IMR-90 (cell line): ENCODE measurements at regions not wholly inside any gene's neighbourhood (a gene's known extent, or its start where the extent isn't known, plus 50 kb on each side); places are given as distances from the start of the nearest gene placed in this dataset.

Experiments used
- ATAC-seq: fragments of 200-7000 bp; cut with Tn5 transposase; 2 replicates; pipeline ENCODE4 v1.9.1; 2020; ENCODE audit warnings: low read depth, mild to moderate bottlenecking, moderate library complexity
- BruUV-seq: library from RNA; stranded (reverse); fragments of 400-500 nt; replicated peaks from 2 replicates; lab custom pipeline; 2021; lab: Mats Ljungman, UMichigan
- CTCF ChIA-PET: fragments of 300-600 bp; formaldehyde crosslinking; extraction: SDS; loops from one replicate; lab custom pipeline; 2021; ENCODE audit warnings: antibody characterized with exemption; lab: Yijun Ruan, JAX
- POLR2A ChIA-PET: fragments of 300-600 bp; sonication (Branson Sonifier 250); formaldehyde crosslinking; loops from one replicate; lab custom pipeline; 2022; ENCODE audit warnings: antibody characterized with exemption; ENCODE audit not compliant: unreplicated experiment; lab: Charles Lee
- DNase-seq: peaks from one replicate; pipeline ENCODE4 v3.0.0; 2013
- H2AFZ ChIP-seq: replicated peaks from 2 replicates; pipeline ENCODE3; 2013; ENCODE audit warnings: low read length, mild to moderate bottlenecking; ENCODE audit not compliant: poor library complexity
- H2AK5ac ChIP-seq: 2 replicates; pipeline ENCODE4 v1.6.1; 2013; ENCODE audit warnings: low read depth, low read length, inconsistent platforms
- H2AK9ac ChIP-seq: replicated peaks from 2 replicates; pipeline ENCODE3; 2013; ENCODE audit warnings: mild to moderate bottlenecking, low read depth, low read length, moderate library complexity; ENCODE audit not compliant: poor library complexity
- H2BK120ac ChIP-seq: 2 replicates; pipeline ENCODE4 v1.6.1; 2013; ENCODE audit warnings: low read depth, low read length, inconsistent platforms
- H2BK15ac ChIP-seq: 3 replicates; pipeline ENCODE4 v1.6.1; 2013; ENCODE audit warnings: low read depth, low read length, inconsistent platforms
- H2BK20ac ChIP-seq: 2 replicates; pipeline ENCODE4 v1.6.1; 2013; ENCODE audit warnings: low read depth, mild to moderate bottlenecking, inconsistent platforms, low read length, moderate library complexity
- H2BK5ac ChIP-seq: 2 replicates; pipeline ENCODE4 v1.6.1; 2013; ENCODE audit warnings: mild to moderate bottlenecking, low read depth, low read length, inconsistent platforms; ENCODE audit not compliant: poor library complexity, severe bottlenecking
- H3K14ac ChIP-seq: replicated peaks from 2 replicates; pipeline ENCODE4 v1.6.1; 2013; ENCODE audit warnings: low read depth, low read length, inconsistent platforms
- H3K18ac ChIP-seq: 2 replicates; pipeline ENCODE4 v1.6.1; 2013; ENCODE audit warnings: low read depth, low read length, control low read depth
- H3K23ac ChIP-seq: 2 replicates; pipeline ENCODE4 v1.6.1; 2013; ENCODE audit warnings: low read depth, low read length, inconsistent platforms
- H3K27ac ChIP-seq: 2 replicates; pipeline ENCODE4 v1.5.1; 2013; ENCODE audit warnings: mild to moderate bottlenecking, control low read depth, low read length; ENCODE audit not compliant: insufficient read depth
- H3K27me3 ChIP-seq: 2 replicates; pipeline ENCODE4 v1.6.1; 2013; ENCODE audit warnings: low read length; ENCODE audit not compliant: control insufficient read depth, insufficient read depth
- H3K36me3 ChIP-seq: 2 replicates; pipeline ENCODE4 v1.6.1; 2013; ENCODE audit warnings: low read length, mixed read lengths; ENCODE audit not compliant: control insufficient read depth, insufficient read depth
- H3K4ac ChIP-seq: 2 replicates; pipeline ENCODE4 v1.6.1; 2013; ENCODE audit warnings: low read depth, low read length, inconsistent platforms
- H3K4me1 ChIP-seq: 2 replicates; pipeline ENCODE4 v1.6.1; 2013; ENCODE audit warnings: low read length, mixed read lengths; ENCODE audit not compliant: control insufficient read depth, insufficient read depth
- H3K4me2 ChIP-seq: 2 replicates; pipeline ENCODE4 v1.6.1; 2013; ENCODE audit warnings: low read depth, mild to moderate bottlenecking, control low read depth, low read length, moderate library complexity
- H3K4me3 ChIP-seq: 2 replicates; pipeline ENCODE4 v1.5.1; 2013; ENCODE audit warnings: low read depth, mild to moderate bottlenecking, control low read depth, low read length, moderate library complexity; ENCODE audit not compliant: insufficient read depth
- H3K56ac ChIP-seq: 2 replicates; pipeline ENCODE4 v1.6.1; 2013; ENCODE audit warnings: low read length, inconsistent platforms; ENCODE audit not compliant: insufficient read depth; ENCODE audit errors: extremely low read depth
- H3K79me1 ChIP-seq, 2 experiments: 2 replicates each; pipeline ENCODE4 v1.6.1; 2013; ENCODE audit warnings: low read length in 2 of 2, inconsistent platforms in 1 of 2, low read depth in 1 of 2
- H3K9ac ChIP-seq: 2 replicates; pipeline ENCODE4 v1.6.1; 2013; ENCODE audit warnings: low read depth, low read length, control low read depth
- H3K9me1 ChIP-seq: 2 replicates; pipeline ENCODE4 v1.6.1; 2013; ENCODE audit warnings: low read length, inconsistent platforms; ENCODE audit not compliant: insufficient read depth
- H3K9me3 ChIP-seq: 2 replicates; pipeline ENCODE4 v1.6.1; 2013; ENCODE audit warnings: low read length; ENCODE audit not compliant: control insufficient read depth, insufficient read depth
- H4K20me1 ChIP-seq: 2 replicates; pipeline ENCODE4 v1.6.1; 2013; ENCODE audit warnings: low read length, inconsistent platforms; ENCODE audit not compliant: insufficient read depth
- H4K5ac ChIP-seq: 2 replicates; pipeline ENCODE4 v1.6.1; 2013; ENCODE audit warnings: mild to moderate bottlenecking, low read depth, low read length, control low read depth
- H4K8ac ChIP-seq, 2 experiments: 2 replicates each; pipeline ENCODE4 v1.6.1; 2013; ENCODE audit warnings: low read depth in 2 of 2, low read length in 2 of 2, control low read depth in 1 of 2, inconsistent platforms in 1 of 2
- H4K91ac ChIP-seq: 2 replicates; pipeline ENCODE4 v1.6.1; 2013; ENCODE audit warnings: low read depth, low read length, inconsistent platforms; ENCODE audit not compliant: insufficient read depth
- CEBPB ChIP-seq: IDR thresholded peaks from 2 replicates; pipeline ENCODE4 v1.6.1; 2012; ENCODE audit warnings: low read depth, low read length, improper control_type of control experiment
- ELK1 ChIP-seq: fragments of 150-350 bp; IDR thresholded peaks from 2 replicates; pipeline ENCODE4 v1.6.1; 2016; ENCODE audit warnings: low read depth, mild to moderate bottlenecking, low read length, moderate library complexity, borderline replicate concordance
- NFE2L2 ChIP-seq: fragments of 150-350 bp; IDR thresholded peaks from 2 replicates; pipeline ENCODE4 v1.6.1; 2016; ENCODE audit warnings: low read depth, mild to moderate bottlenecking, low read length
- RAD21 ChIP-seq: IDR thresholded peaks from 2 replicates; pipeline ENCODE4 v1.6.1; 2012; ENCODE audit warnings: low read length, improper control_type of control experiment
- RCOR1 ChIP-seq: IDR thresholded peaks from 2 replicates; pipeline ENCODE4 v1.6.1; 2012; ENCODE audit warnings: mild to moderate bottlenecking, low read length, improper control_type of control experiment; ENCODE audit not compliant: insufficient replicate concordance
- WGBS, 2 experiments: methylation state at CpG; one replicate each; pipeline versions ENCODE4 v1.1.5 to v1.1.7; 2013; ENCODE audit warnings: missing lambda C conversion rate in 2 of 2; ENCODE audit not compliant: insufficient read length in 1 of 2; ENCODE audit errors: extremely low coverage in 2 of 2; 5-methylcytosine and 5-hydroxymethylcytosine counted together
- dilution Hi-C: fragments of 300-500 bp; cut with HindIII; formaldehyde crosslinking; loops from one replicate; pipeline ENCODE4 v1.14.3; 2018; ENCODE audit warnings: low sequenced_read_pairs; ENCODE audit not compliant: unreplicated experiment
- in situ Hi-C: fragments of 300-500 bp; cut with MboI; formaldehyde crosslinking; loops from 3 replicates; pipeline ENCODE4 v1.14.3; 2019; ENCODE audit warnings: low sequenced_read_pairs, inconsistent platforms, mixed read lengths
- intact Hi-C: fragments of 100-400 bp; cut with micrococcal nuclease; formaldehyde crosslinking; loops from 2 replicates; pipeline ENCODE4 v1.10.0; 2022

- Histone ChIP-seq H3K23ac (no peak overlapping the region), H2BK15ac (no peak overlapping the region), H3K9me1 (no peaks in the 10 kb centered on the region), H3K79me1 (no peaks in the 10 kb centered on the region), H2AK9ac (no peak overlapping the region), H2AK5ac (no peak overlapping the region), H3K4ac (no peak overlapping the region), H4K91ac (no peak overlapping the region), H2AFZ (no peak overlapping the region), H3K14ac (no peak overlapping the region), H4K5ac (no peak overlapping the region), H3K4me1 (no peaks in the 10 kb centered on the region), H2BK5ac (no peak overlapping the region), H3K18ac (no peak overlapping the region), H3K27ac (no peak overlapping the region), H3K4me2 (no peak overlapping the region), H2BK20ac (no peak overlapping the region), H3K27me3 (peaks cover 8% of the 10 kb centered on the region), H3K56ac (no peak overlapping the region), H2BK120ac (no peak overlapping the region), H3K36me3 (no peaks in the 10 kb centered on the region), H3K4me3 (no peak overlapping the region), H4K8ac (no peak overlapping the region), H4K20me1 (no peaks in the 10 kb centered on the region), H3K9ac (no peak overlapping the region), H3K9me3 (no peaks in the 10 kb centered on the region)
- TF ChIP-seq ELK1, result no peak
- TF ChIP-seq CEBPB, result no peak
- TF ChIP-seq NFE2L2, result no peak
- TF ChIP-seq RAD21, result no peak
- TF ChIP-seq RCOR1, result no peak
- POLR2A ChIA-PET, result no interaction called here
- DNase-seq (no peak), ATAC-seq (no peak)
- intact Hi-C loops, result no loop called here
- no CpG with 5 or more reads among the region's 1 CpG for WGBS, 2 experiments
- dilution Hi-C loops, result no loop called here
- in situ Hi-C loops, result no loop called here
- no TSS peak for BruUV-seq
- CTCF ChIA-PET, result no interaction called here
Observed at GRCh38 chr9:79977510-79978197, 405.9 kb downstream of the TLE4 start.
